OCI-LY7 (cell line): ENCODE measurements at regions not wholly inside any gene's neighbourhood (a gene's known extent, or its start where the extent isn't known, plus 50 kb on each side); places are given as distances from the start of the nearest gene placed in this dataset.

ENCODE experiments used
- BruUV-seq: library from RNA; stranded (reverse); fragments of 400-500 nt; replicated peaks from 2 replicates; lab custom pipeline; 2021; lab: Mats Ljungman, UMichigan
- CTCF ChIA-PET: fragments of 300-600 bp; sonication (Branson Sonifier 250); formaldehyde crosslinking; loops from one replicate; lab custom pipeline; 2022; ENCODE audit warnings: antibody characterized with exemption; ENCODE audit not compliant: unreplicated experiment; lab: Charles Lee
- POLR2A ChIA-PET: fragments of 300-600 bp; sonication (Branson Sonifier 250); formaldehyde crosslinking; loops from one replicate; lab custom pipeline; 2022; ENCODE audit warnings: antibody characterized with exemption; lab: Charles Lee
- DNase-seq: peaks from one replicate; pipeline ENCODE4 v3.0.0-alpha.2; 2015; ENCODE audit warnings: low spot score
- H2AFZ ChIP-seq: fragments of 200-600 bp; sonication (generic), shearing (Covaris generic); 2 replicates; pipeline ENCODE4 v1.6.1; 2014; ENCODE audit warnings: mild to moderate bottlenecking, antibody characterized with exemption, low read length, moderate library complexity
- H3K27ac ChIP-seq: fragments of 200-600 bp; sonication (generic); 2 replicates; pipeline ENCODE4 v1.5.1; 2014; ENCODE audit warnings: mixed run types, low read depth, mild to moderate bottlenecking, moderate library complexity, low read length, inconsistent platforms; ENCODE audit not compliant: poor library complexity, severe bottlenecking
- H3K36me3 ChIP-seq: fragments of 200-600 bp; sonication (generic); 2 replicates; pipeline ENCODE4 v1.6.1; 2014; ENCODE audit warnings: mild to moderate bottlenecking, antibody characterized with exemption, low read length, moderate library complexity, mixed read lengths; ENCODE audit not compliant: insufficient read depth
- H3K4me1 ChIP-seq: fragments of 200-600 bp; sonication (generic); 2 replicates; pipeline ENCODE4 v1.5.1; 2014; ENCODE audit warnings: mild to moderate bottlenecking, low read length; ENCODE audit not compliant: insufficient read depth, poor library complexity, severe bottlenecking
- H3K4me2 ChIP-seq: fragments of 200-600 bp; sonication (generic); 2 replicates; pipeline ENCODE4 v1.6.1; 2014; ENCODE audit warnings: mild to moderate bottlenecking, low read length
- H3K4me3 ChIP-seq: fragments of 200-600 bp; sonication (generic); 2 replicates; pipeline ENCODE4 v1.5.1; 2014; ENCODE audit warnings: mild to moderate bottlenecking, low read depth, low read length; ENCODE audit not compliant: poor library complexity, severe bottlenecking
- H3K79me2 ChIP-seq: fragments of 200-600 bp; sonication (generic); 2 replicates; pipeline ENCODE4 v1.6.1; 2016; ENCODE audit warnings: low read depth, mild to moderate bottlenecking, low read length, moderate library complexity, mixed read lengths; ENCODE audit not compliant: insufficient read depth
- H3K9me2 ChIP-seq: fragments of 200-600 bp; sonication (generic); 2 replicates; pipeline ENCODE4 v1.6.1; 2016; ENCODE audit warnings: mild to moderate bottlenecking, low read length, mixed read lengths; ENCODE audit not compliant: insufficient read depth
- H3K9me3 ChIP-seq: fragments of 200-600 bp; sonication (generic); 2 replicates; pipeline ENCODE4 v1.6.1; 2014; ENCODE audit warnings: mild to moderate bottlenecking, mixed run types, low read length, mixed read lengths
- H4K20me1 ChIP-seq: fragments of 200-600 bp; sonication (generic); 2 replicates; pipeline ENCODE4 v1.6.1; 2014; ENCODE audit warnings: mild to moderate bottlenecking, antibody characterized with exemption, low read length, moderate library complexity, mixed read lengths; ENCODE audit not compliant: insufficient read depth
- EZH2phosphoT487 ChIP-seq: fragments of 200-600 bp; sonication (generic); IDR thresholded peaks from 2 replicates; pipeline ENCODE4 v1.6.1; 2018; ENCODE audit warnings: low read depth, borderline replicate concordance, mild to moderate bottlenecking, mixed run types, antibody characterized with exemption, low read length, moderate library complexity, mixed read lengths
- intact Hi-C: fragments of 100-400 bp; cut with micrococcal nuclease; formaldehyde crosslinking; loops from one replicate; pipeline ENCODE4 v1.10.0; 2022; ENCODE audit not compliant: unreplicated experiment
- TF ChIP-seq, protein P1 (sequence below): fragments of 200-600 bp; sonication (generic); conservative IDR thresholded peaks from 2 replicates; pipeline ENCODE4 v1.5.1; 2014; ENCODE audit warnings: mild to moderate bottlenecking, antibody characterized with exemption, low read length, moderate library complexity, mixed read lengths

DNA sequence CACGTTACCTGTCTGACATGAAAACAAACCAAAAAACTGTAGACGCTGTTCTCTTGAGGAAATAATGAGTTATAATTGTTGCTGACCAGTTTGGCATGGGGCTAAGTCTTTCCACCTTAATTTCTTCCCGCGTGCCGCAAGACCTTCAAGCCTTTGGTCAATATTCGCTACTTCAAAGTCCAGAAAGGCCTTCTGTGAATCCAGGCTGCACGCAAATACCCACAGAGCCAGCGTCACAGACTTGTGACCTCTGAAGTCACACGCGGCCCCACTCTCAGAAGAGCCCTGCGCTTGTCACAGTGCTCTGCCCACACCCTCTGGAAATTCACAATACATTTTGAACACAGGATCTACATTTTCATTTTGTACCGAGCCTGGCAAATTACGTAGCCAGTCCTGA lies 275.2 kb downstream of the SHQ1 start:
- Histone ChIP-seq H3K27ac (no peak overlapping the region), H4K20me1 (no peaks in the 10 kb centered on the region), H3K4me1 (no peaks in the 10 kb centered on the region), H3K9me2 (no peaks in the 10 kb centered on the region), H3K4me3 (no peak overlapping the region), H3K79me2 (no peaks in the 10 kb centered on the region), H3K36me3 (no peaks in the 10 kb centered on the region), H2AFZ (no peak overlapping the region), H3K9me3 (no peaks in the 10 kb centered on the region), H3K4me2 (no peak overlapping the region)
- BruUV-seq, result no TSS peak
- intact Hi-C loops, result no loop called here
- no peak for DNase-seq
- TF ChIP-seq EZH2phosphoT487, result no peak
- TF ChIP-seq, protein P1, sequence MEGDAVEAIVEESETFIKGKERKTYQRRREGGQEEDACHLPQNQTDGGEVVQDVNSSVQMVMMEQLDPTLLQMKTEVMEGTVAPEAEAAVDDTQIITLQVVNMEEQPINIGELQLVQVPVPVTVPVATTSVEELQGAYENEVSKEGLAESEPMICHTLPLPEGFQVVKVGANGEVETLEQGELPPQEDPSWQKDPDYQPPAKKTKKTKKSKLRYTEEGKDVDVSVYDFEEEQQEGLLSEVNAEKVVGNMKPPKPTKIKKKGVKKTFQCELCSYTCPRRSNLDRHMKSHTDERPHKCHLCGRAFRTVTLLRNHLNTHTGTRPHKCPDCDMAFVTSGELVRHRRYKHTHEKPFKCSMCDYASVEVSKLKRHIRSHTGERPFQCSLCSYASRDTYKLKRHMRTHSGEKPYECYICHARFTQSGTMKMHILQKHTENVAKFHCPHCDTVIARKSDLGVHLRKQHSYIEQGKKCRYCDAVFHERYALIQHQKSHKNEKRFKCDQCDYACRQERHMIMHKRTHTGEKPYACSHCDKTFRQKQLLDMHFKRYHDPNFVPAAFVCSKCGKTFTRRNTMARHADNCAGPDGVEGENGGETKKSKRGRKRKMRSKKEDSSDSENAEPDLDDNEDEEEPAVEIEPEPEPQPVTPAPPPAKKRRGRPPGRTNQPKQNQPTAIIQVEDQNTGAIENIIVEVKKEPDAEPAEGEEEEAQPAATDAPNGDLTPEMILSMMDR, result no peak
- POLR2A ChIA-PET, result no interaction called here
- CTCF ChIA-PET, result no interaction called here

DNA sequence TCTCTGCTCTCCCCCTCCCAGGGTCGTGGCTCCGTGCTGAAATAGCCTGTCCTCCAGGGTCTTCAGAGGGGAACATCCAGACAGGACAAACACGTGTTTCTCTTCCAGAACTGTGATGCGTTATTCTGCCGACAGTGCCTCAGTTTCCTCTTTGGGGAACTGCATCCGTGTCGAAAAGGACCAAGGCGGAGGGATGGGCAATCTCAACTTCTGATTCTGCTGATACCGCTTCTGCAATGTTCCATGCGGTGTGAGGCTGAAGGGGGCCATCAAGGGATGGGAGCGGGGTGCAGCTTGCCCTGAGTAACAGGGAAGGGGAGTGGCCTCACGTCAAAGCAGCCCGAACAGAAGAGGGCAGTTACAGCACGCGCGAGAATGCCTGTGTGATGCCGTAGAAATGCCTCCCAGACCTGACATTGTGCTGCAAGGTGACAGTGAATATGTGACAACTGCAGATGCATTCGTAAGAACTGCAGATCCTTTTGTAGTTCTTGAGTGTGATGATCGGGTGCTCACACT lies 275.7 kb downstream of the SHQ1 start:
- H3K4me1 ChIP-seq, result no peaks in the 10 kb centered on the region
- DNase-seq, result no peak
- H4K20me1 ChIP-seq, result no peaks in the 10 kb centered on the region
- H3K36me3 ChIP-seq, result no peaks in the 10 kb centered on the region
- no peak overlapping the region for H3K4me3 ChIP-seq
- TF ChIP-seq, protein P1, result no peak
- TF ChIP-seq EZH2phosphoT487, result no peak
- CTCF ChIA-PET, result no interaction called here
- no peaks in the 10 kb centered on the region for H3K79me2 ChIP-seq
- no peaks in the 10 kb centered on the region for H3K9me3 ChIP-seq
- no peak overlapping the region for H3K4me2 ChIP-seq
- H3K27ac ChIP-seq, result no peak overlapping the region
- intact Hi-C loops, result no loop called here
- H3K9me2 ChIP-seq, result no peaks in the 10 kb centered on the region
- no TSS peak for BruUV-seq
- POLR2A ChIA-PET, result no interaction called here
- H2AFZ ChIP-seq, result no peak overlapping the region

DNA sequence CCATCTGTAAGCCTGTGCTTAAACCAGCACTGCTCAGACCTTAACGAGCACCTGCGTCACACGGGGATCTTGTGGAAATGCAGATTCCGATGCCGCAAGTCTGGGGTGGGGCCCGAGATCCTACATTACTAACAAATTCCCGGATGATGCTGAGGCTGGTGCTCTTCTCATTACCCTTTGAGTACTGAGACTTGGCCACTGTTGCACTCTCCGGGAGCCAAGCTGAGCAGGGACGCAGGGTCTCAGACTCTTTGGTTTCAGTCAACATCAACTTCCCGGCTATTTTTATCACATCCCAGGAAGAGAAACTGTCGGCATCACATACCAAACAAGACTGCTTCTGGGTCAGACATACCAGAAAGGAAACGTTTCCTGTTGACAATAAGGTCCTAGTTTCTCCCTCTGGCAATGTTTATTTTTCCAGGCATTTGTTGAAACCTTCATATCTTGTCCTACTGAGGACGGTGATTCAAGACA lies 276.6 kb downstream of the SHQ1 start:
- no peaks in the 10 kb centered on the region for H3K4me1 ChIP-seq
- H3K9me3 ChIP-seq, result no peaks in the 10 kb centered on the region
- ChIA-PET POLR2A (no interaction called here), CTCF (no interaction called here)
- intact Hi-C loops, result no loop called here
- H3K79me2 ChIP-seq, result no peaks in the 10 kb centered on the region
- H3K27ac ChIP-seq, result no peak overlapping the region
- H3K4me3 ChIP-seq, result no peak overlapping the region
- H3K9me2 ChIP-seq, result no peaks in the 10 kb centered on the region
- H3K36me3 ChIP-seq, result no peaks in the 10 kb centered on the region
- H3K4me2 ChIP-seq, result no peak overlapping the region
- no peak for DNase-seq
- TF ChIP-seq, protein P1, result no peak
- no peak for TF ChIP-seq EZH2phosphoT487
- H4K20me1 ChIP-seq, result no peaks in the 10 kb centered on the region
- BruUV-seq, result no TSS peak
- no peak overlapping the region for H2AFZ ChIP-seq
